Activated CD8-positive, alpha-beta memory T cell treated with anti-CD3 and anti-CD28 coated beads, Interleukin-2, amount 10 ng/mL, durations not matched to agents 7 days and 5 days (primary cell): ENCODE measurements at regions not wholly inside any gene's neighbourhood (a gene's known extent, or its start where the extent isn't known, plus 50 kb on each side); places are given as distances from the start of the nearest gene placed in this dataset.
"Not testable (repeated sequence)": the region's sequence is repeated elsewhere in the genome, so short reads cannot be mapped to it uniquely, and the experiment has no call there.

Source experiments
- ATAC-seq: fragments of 150-1000 bp; cut with Tn5 transposase; one replicate; pipeline ENCODE4 v1.10.0; 2021; ENCODE audit warnings: moderate library complexity
- CTCF ChIA-PET: fragments of 350-600 bp; sonication (Branson Sonifier 250); formaldehyde crosslinking; loops from one replicate; lab custom pipeline; 2021; ENCODE audit warnings: antibody characterized with exemption; lab: Charles Lee
- DNase-seq: peaks from one replicate; pipeline ENCODE4 v3.0.0-alpha.2; 2020
- H3K27ac Mint-ChIP-seq: one replicate; pipeline ENCODE4 v1.8.0; 2021; ENCODE audit warnings: mild to moderate bottlenecking, mixed read lengths
- H3K27me3 Mint-ChIP-seq: one replicate; pipeline ENCODE4 v1.8.0; 2021; ENCODE audit warnings: mixed read lengths
- H3K36me3 Mint-ChIP-seq: one replicate; pipeline ENCODE4 v1.8.0; 2021; ENCODE audit warnings: mild to moderate bottlenecking, mixed read lengths
- H3K4me1 Mint-ChIP-seq: one replicate; pipeline ENCODE4 v1.8.0; 2021; ENCODE audit warnings: mixed read lengths
- H3K4me3 Mint-ChIP-seq: one replicate; pipeline ENCODE4 v1.8.0; 2021; ENCODE audit warnings: mild to moderate bottlenecking, moderate library complexity, mixed read lengths
- H3K9me3 Mint-ChIP-seq: one replicate; pipeline ENCODE4 v1.8.0; 2022; ENCODE audit warnings: low read depth, mixed read lengths

DNA sequence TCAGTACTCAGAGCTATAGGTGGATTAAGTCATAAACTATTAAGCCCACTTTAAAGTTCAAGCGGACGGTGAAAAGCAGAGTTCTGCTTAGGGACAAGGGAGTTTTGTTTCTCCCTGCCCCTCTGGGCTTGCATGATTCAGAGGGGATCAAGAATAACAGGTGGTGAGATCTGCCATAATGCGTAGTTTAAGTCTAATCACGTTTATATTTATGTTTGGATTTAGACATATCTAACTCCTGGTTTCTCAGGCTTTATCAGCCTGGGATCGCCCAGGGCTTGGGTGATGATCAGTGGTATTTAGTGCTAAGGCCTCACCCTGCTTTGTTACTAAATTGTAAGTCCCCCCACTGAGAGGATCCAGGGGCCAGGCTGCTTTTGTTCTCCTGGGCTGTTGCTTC lies 335.4 kb upstream of the NRP1 start:
- CTCF ChIA-PET = no interaction called here
- Mint-ChIP-seq H3K27me3 (no peaks in the 10 kb centered on the region), H3K9me3 (no peaks in the 10 kb centered on the region), H3K27ac (no peak overlapping the region), H3K4me3 (no peak overlapping the region), H3K4me1 (no peaks in the 10 kb centered on the region), H3K36me3 (no peaks in the 10 kb centered on the region)
- DNase-seq = no peak
- ATAC-seq = no peak

DNA sequence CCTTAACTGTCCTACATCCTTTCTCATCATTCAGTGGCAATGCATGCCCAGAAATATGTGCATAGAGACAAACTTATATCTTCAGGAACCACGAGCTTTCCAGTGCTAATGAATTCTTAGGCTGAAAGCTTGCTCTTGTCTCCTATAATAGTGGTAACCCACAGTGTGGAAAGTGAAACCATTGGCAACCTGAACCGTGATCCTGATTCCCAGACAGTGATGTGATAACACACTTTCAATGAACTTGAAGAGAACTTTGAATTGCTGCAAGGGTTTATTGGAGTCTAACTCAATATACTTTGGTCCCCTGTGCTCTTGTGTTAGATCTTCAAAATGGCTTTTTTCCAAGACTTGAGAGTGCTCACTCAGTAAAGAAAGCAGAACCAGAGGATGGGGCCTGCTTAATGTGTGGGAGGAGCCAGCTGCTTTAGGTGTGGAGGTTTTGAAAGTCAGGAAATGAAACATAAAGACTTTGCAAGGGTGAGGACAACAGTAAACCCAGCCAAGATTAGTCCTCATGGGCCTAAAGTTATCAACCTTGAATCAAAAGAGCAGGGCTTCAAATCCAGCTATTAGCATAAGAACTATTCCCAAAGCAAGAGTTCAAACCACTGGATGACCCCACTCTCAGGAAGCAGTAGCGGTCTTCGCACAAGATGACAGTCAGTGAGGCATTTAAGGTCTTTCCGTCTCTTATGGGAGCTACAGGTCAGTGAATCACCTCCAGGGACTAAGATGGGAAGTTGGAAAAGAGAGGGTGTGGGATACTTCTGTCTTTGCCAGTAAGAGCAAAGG lies 332.4 kb upstream of the NRP1 start:
- no peaks in the 10 kb centered on the region for H3K36me3 Mint-ChIP-seq
- no peak overlapping the region for H3K4me3 Mint-ChIP-seq
- H3K27ac Mint-ChIP-seq = no peak overlapping the region
- H3K4me1 Mint-ChIP-seq = no peaks in the 10 kb centered on the region
- DNase-seq (no peak), ATAC-seq (no peak)
- peaks cover under 1% of the 10 kb centered on the region for H3K27me3 Mint-ChIP-seq
- H3K9me3 Mint-ChIP-seq = peaks cover 6% of the 10 kb centered on the region
- CTCF ChIA-PET = no interaction called here

DNA sequence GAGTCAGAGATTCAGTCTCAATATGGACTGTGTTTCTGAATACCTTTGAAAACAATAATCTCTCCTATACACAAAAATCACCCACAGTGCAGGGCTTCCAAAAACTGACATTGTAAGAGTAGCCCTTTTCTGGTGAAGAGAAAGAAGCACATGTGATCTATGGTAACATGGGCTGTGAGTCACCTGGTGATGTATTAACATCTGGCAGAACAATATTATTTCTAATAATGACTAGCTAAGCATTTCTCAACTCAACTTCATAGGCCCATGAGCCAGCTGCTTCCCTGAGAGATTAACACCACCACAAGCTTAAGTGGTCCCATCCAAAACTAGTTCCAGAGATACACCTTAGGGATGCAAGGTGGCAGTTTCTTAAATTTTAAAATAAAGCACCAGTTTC lies 331.0 kb upstream of the NRP1 start:
- H3K27ac Mint-ChIP-seq = no peak overlapping the region
- ATAC-seq = no peak
- H3K4me1 Mint-ChIP-seq = no peaks in the 10 kb centered on the region
- H3K4me3 Mint-ChIP-seq = no peak overlapping the region
- no peaks in the 10 kb centered on the region for H3K36me3 Mint-ChIP-seq
- peaks cover 6% of the 10 kb centered on the region for H3K9me3 Mint-ChIP-seq
- no peak for DNase-seq
- peaks cover 2% of the 10 kb centered on the region for H3K27me3 Mint-ChIP-seq
- CTCF ChIA-PET = no interaction called here

DNA sequence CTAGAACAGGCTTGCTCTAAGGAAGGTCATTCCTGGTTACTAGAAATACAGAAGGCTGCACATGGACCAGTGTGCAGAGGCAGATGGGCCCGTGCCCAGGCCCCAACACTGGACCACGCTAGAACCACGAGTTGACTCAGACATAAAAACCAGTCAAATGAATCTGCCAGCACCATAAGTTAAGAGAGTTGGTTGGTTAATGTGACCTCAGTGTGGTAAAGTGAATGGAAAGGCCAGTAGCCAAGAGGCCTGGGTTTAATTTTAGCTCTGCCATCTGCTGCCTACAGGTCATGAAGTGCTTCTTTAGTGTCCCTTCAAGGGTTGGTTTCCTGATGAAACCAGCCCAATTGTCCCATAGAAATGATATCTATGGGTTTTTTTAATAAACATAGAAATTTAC lies 329.6 kb upstream of the NRP1 start:
- CTCF ChIA-PET = no interaction called here
- Mint-ChIP-seq H3K27ac (no peak overlapping the region), H3K4me1 (no peaks in the 10 kb centered on the region), H3K27me3 (peaks cover 2% of the 10 kb centered on the region), H3K36me3 (no peaks in the 10 kb centered on the region), H3K9me3 (peaks cover 6% of the 10 kb centered on the region), H3K4me3 (no peak overlapping the region)
- DNase-seq (no peak), ATAC-seq (no peak)

DNA sequence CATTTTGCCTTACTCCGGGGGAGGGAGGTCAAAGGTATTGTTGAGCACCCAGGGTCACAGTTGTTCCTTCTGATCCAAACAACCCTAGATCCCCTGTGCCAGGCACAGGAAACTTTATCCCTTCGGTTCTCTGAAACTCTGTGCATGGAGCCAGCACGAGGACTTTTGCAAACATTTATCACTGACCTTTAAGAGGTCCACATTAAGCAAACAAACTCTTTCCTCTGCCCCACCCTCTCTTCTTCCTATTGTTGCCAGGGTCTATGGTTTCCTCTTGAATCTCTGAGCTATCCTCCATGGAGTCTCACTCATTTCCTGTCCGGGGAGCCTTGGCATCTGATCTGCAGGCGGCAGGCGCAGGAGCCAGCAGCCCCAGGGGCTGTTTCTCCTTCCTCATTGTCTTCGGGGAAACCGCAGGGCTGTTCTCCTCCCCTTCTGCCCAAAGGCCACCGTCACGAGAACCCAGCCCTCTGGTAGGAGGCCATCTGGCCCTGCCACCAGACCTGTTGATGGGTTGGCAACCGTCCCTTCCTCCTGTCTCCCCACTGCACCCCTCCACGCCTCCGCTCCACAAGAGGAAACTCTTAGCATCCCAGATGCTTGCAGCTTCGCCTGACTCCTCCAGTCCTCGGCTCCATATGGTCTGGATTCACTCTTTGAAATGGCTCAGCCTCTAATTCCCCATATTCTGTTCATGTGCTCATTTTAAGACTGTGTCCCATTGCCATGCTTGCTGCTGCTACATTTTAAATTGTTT lies 327.3 kb upstream of the NRP1 start:
- Mint-ChIP-seq H3K4me3 (no peak overlapping the region), H3K9me3 (peaks cover 6% of the 10 kb centered on the region), H3K36me3 (no peaks in the 10 kb centered on the region), H3K27ac (no peak overlapping the region), H3K27me3 (peaks cover 2% of the 10 kb centered on the region), H3K4me1 (no peaks in the 10 kb centered on the region)
- CTCF ChIA-PET = no interaction called here
- ATAC-seq (no peak), DNase-seq (no peak)

DNA sequence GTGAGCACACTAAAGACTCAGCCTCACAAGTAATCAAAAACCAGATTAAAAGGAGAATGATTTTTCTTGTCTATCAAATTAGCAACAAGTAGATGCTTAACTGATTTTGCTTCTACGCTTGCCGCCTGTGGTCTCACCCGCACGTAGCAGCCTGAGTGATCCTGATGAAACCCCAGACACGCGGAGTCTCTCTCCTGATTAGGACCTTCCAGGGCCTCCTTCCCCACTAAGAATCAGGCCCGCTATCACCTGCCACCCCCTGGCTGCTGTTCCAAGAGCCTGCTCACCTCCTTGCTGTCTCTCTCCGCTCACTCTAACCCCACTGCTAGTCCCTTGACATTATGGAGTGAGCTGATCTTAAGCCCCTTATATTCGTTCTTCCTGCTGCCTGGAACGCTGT lies 325.9 kb upstream of the NRP1 start:
- CTCF ChIA-PET = no interaction called here
- ATAC-seq (no peak), DNase-seq (no peak)
- peaks cover 6% of the 10 kb centered on the region for H3K9me3 Mint-ChIP-seq
- no peak overlapping the region for H3K27ac Mint-ChIP-seq
- peaks cover 2% of the 10 kb centered on the region for H3K27me3 Mint-ChIP-seq
- no peak overlapping the region for H3K4me3 Mint-ChIP-seq
- no peaks in the 10 kb centered on the region for H3K4me1 Mint-ChIP-seq
- no peaks in the 10 kb centered on the region for H3K36me3 Mint-ChIP-seq

DNA sequence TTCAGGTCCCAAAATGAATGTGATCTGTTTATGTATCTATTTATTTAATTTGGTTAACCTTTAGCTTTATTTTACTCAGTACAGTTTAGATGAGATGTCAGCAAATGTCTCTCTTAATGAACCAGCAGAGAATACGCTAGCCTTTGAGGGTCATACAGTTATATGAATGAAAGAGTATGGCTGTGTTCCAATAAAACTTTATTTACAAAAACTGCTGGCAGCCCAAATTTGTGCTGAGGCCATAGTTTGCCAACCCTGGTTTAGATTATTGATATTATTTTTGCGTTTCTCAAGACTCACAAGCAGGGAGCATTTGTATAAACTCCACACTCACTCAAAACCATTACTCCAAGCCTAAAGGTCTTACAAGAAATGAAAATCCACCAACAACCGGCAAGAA lies 323.4 kb upstream of the NRP1 start:
- H3K4me1 Mint-ChIP-seq = no peaks in the 10 kb centered on the region
- DNase-seq (no peak), ATAC-seq (no peak)
- H3K36me3 Mint-ChIP-seq = no peaks in the 10 kb centered on the region
- peaks cover 5% of the 10 kb centered on the region for H3K9me3 Mint-ChIP-seq
- CTCF ChIA-PET = no interaction called here
- peaks cover 2% of the 10 kb centered on the region for H3K27me3 Mint-ChIP-seq
- no peak overlapping the region for H3K4me3 Mint-ChIP-seq
- no peak overlapping the region for H3K27ac Mint-ChIP-seq

DNA sequence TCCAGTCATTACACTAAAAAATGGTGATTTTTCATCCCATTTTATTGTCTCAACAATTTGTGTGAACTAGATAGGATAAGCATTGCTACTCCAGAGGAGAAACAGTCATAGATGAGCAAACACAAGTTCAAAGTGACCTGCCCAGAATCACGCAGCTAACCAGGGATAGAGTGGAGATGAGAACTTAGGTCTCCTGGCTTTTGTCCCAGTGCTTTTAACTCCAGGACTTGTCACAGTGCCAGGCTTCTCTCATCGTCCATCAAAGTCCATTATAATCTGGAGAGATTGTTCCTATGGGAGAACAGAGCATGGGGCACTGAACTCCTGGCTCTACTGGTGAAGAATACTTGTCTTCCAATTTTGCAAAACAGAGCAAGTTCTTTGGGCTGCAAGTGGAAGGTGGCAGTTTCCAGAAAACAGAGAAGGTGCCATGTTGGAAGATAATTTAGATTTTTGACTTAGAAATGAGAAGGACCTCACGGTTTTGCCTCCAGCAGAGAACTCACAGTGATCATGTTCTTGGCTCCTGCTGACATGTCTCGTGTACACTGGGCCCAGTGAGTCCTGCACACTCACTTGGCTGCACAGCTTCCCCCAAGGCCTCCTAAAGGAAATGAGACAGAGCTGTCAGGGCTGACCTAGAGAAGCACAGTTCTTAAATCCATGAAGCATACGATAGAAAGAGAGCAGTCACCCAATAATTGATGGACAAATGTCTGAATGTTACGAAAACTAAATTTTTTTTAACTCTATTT lies 322.9 kb upstream of the NRP1 start:
- Mint-ChIP-seq H3K9me3 (peaks cover 5% of the 10 kb centered on the region), H3K4me1 (no peaks in the 10 kb centered on the region), H3K4me3 (no peak overlapping the region), H3K27me3 (peaks cover 2% of the 10 kb centered on the region), H3K27ac (no peak overlapping the region), H3K36me3 (no peaks in the 10 kb centered on the region)
- ATAC-seq (no peak), DNase-seq (no peak)
- CTCF ChIA-PET = no interaction called here

DNA sequence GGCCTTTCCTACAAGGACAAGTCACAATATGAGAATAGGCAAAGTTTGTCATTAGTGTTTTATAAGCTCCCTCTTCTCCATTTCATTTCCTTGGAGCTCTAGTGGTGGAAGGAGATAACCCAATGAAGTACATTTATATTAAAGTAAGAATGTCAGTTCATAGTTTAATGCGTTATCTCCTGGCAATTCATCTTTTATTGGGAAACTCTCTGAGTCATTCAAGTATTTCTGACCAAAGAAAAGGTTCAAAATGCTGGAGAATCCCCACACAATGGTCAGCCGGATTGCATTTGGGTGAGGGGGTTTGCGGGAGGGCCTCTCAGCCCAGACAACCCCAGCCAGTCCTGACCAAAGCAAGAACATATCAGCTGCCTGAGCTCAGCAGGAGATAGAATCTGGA lies 321.5 kb upstream of the NRP1 start:
- H3K27ac Mint-ChIP-seq = no peak overlapping the region
- H3K36me3 Mint-ChIP-seq = no peaks in the 10 kb centered on the region
- CTCF ChIA-PET = no interaction called here
- H3K27me3 Mint-ChIP-seq = no peaks in the 10 kb centered on the region
- no peak for DNase-seq
- no peaks in the 10 kb centered on the region for H3K4me1 Mint-ChIP-seq
- no peak overlapping the region for H3K4me3 Mint-ChIP-seq
- H3K9me3 Mint-ChIP-seq = peaks cover 5% of the 10 kb centered on the region
- ATAC-seq = no peak

DNA sequence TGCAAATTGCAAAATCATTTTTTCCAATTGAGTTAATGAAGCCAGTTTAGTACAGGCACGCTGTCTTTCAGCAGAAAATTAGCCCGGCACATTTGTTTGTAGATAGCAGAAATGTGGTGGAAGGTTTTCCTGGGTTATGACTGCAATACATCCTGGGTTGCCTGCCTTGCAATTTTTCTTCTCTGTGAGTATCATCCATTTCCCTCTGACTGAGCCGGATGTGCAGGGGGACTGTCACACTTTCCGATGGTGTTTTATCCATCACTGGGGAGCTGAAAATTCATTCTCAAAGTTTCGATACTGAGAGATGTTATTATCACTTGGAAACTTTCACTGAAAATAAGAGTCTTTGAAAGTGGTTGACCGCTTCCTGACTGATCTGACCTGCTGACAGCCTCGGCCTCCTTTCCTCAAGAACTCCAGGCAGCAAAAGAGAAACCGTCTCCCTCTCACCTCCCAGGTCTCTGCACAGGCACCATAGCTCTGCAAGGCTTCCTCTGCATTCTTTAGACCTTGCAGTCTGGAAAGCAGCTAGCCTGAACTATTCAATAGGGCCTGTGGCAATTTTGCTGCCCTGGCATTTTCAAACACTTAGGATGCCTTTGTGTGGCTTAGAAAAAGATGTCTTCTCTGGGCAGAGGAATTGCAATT lies 320.8 kb upstream of the NRP1 start:
- DNase-seq (no peak), ATAC-seq (no peak)
- Mint-ChIP-seq H3K4me1 (no peaks in the 10 kb centered on the region), H3K27ac (no peak overlapping the region), H3K4me3 (no peak overlapping the region), H3K36me3 (no peaks in the 10 kb centered on the region), H3K9me3 (peaks cover 5% of the 10 kb centered on the region), H3K27me3 (no peaks in the 10 kb centered on the region)
- CTCF ChIA-PET = no interaction called here

DNA sequence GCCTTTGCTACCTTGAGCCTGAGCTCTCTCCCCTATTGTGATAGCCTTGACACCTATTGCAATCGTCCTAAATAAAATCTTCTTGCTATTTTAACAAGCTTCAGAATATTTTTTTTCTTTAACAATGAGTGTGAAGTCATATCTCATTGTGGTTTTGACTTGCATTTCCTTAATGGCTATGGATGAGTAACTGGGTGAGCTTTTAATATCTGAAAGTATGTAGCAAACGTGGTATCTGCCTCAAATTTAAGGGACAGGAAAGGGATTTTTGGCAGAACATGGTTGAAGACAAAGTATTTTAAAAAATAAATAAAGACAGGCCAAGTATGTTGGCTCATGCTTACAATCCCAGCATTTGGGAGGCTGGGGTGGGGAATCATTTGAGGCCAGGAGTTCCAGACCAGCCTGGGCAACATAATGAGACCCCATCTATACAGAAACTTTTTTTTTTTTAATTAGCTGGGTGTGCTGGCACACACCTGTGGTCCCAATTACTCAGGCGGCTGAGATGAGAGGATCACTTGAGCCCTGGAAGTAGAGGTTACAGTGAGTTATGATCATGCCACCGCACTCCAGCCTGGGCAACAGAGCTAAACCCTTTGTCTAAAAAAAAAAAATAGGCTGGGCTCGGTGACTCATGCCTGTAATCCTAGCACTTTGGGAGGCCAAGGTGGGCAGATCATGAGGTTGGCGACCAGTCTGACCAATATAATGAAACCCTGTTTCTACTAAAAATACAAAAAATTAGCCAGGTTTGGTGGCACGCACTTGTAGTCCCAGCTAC lies 319.3 kb upstream of the NRP1 start:
- no peak overlapping the region for H3K27ac Mint-ChIP-seq
- no peaks in the 10 kb centered on the region for H3K4me1 Mint-ChIP-seq
- no peak for DNase-seq
- CTCF ChIA-PET = no interaction called here
- no peak for ATAC-seq
- H3K4me3 Mint-ChIP-seq = no peak overlapping the region
- H3K36me3 Mint-ChIP-seq = no peaks in the 10 kb centered on the region
- no peaks in the 10 kb centered on the region for H3K27me3 Mint-ChIP-seq
- peaks cover 5% of the 10 kb centered on the region for H3K9me3 Mint-ChIP-seq

DNA sequence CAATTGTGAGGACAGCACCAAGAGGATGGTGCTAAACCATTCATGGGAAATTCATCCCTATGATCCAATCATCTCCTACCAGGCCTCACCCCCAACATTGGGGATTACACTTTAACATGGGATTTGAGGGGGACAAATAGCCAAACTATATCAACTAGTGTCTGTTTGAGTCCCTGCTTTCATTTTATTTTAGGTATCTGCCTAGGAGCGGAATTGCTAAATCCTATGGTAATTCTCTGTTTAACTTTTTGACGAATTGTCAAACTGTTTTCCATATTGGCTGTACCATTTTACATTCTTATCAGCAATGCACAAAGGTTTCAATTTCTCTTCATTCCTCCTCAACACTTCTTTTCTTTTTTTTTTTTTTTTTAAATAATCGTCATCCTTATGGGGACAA lies 318.4 kb upstream of the NRP1 start:
- no peaks in the 10 kb centered on the region for H3K4me1 Mint-ChIP-seq
- no peaks in the 10 kb centered on the region for H3K36me3 Mint-ChIP-seq
- DNase-seq (no peak), ATAC-seq (no peak)
- no peak overlapping the region for H3K4me3 Mint-ChIP-seq
- no peaks in the 10 kb centered on the region for H3K27me3 Mint-ChIP-seq
- H3K27ac Mint-ChIP-seq = no peak overlapping the region
- peaks cover 5% of the 10 kb centered on the region for H3K9me3 Mint-ChIP-seq
- CTCF ChIA-PET = no interaction called here

DNA sequence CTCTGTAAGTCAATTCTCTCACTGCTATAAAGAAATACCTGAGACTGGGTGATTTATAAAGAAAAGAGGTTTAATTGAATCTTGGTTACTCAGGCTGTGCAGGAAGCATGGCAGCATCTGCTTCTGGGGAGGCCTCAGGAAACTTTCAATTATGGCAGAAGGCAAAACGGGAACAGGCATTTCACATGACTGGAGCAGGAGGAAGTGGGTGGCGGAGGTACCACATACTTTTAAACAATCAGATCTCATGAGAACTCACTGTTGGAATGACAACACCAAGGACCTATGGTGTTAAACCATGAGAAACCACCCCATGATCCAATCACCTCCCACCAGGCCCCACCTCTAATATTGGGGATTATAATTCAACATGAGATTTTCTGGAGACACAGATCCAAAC lies 315.7 kb upstream of the NRP1 start:
- H3K4me1 Mint-ChIP-seq, ATAC-seq, H3K4me3 Mint-ChIP-seq, H3K36me3 Mint-ChIP-seq, H3K9me3 Mint-ChIP-seq, H3K27me3 Mint-ChIP-seq, DNase-seq, H3K27ac Mint-ChIP-seq, CTCF ChIA-PET: not testable (repeated sequence)
